ENCODE measurements at regions not wholly inside any gene's neighbourhood (a gene's known extent, or its start where the extent isn't known, plus 50 kb on each side); places are given as distances from the start of the nearest gene placed in this dataset.
A peak's percentile ranks its signal among the peaks of the same experiment; 100 is the strongest.

DNA sequence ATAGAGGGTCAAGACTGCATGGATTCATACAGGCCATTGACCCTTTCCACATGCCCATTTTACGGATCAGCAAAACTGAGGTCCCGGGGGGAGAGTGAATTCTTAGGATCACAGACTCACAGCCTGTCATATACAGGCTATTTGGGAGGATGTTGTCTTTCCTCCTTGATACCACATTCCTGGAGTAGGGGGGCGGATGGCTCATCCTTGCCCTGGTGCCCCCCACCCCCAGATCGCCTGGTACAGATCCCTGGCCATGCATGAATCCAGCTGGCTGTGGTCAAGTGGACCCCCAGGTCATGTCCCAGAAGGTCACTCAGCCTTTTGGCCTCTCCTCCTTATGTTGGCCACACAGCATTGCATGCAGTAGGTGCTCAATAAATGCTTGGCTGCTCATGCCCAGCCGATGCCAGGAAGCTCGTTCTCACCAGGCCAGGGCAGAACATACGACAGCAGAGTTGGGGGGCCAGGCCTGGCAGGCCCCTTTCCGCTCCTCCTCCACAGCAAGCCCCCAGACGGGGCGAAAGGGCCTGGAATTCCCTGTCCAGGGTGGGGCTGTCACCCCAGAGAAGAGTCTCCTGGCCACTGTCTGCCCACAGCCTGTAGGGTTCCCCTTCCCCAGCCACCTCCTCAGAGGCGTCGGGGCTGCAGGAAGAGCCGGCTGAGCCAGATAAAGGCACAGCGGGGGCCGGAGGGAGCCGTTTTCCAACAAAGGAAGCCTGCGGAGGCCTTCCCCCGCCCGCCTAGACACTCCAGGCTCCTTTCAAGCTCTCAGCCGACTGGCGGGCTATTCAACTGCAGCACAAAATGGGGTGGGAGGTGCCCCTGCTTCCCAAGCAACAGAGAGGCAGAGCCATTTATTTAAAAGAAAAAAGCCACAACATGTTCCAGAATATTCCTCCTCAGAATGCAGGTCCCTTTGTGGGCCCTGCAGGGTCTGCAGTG, 215.7 kb upstream of the CIBAR2 start:
- DNase-seq (ENCODE audit: low read depth) = peak; percentile 40

- no peak for DNase-seq (ENCODE audit: low read depth)
Observed at GRCh38 chr16:85328676-85329058, 216.4 kb upstream of the CIBAR2 start.

GRCh38 chr16:85329059-85329812, 217.0 kb upstream of the CIBAR2 start:
- peak; percentile 52 for DNase-seq (ENCODE audit: low read depth)

DNA sequence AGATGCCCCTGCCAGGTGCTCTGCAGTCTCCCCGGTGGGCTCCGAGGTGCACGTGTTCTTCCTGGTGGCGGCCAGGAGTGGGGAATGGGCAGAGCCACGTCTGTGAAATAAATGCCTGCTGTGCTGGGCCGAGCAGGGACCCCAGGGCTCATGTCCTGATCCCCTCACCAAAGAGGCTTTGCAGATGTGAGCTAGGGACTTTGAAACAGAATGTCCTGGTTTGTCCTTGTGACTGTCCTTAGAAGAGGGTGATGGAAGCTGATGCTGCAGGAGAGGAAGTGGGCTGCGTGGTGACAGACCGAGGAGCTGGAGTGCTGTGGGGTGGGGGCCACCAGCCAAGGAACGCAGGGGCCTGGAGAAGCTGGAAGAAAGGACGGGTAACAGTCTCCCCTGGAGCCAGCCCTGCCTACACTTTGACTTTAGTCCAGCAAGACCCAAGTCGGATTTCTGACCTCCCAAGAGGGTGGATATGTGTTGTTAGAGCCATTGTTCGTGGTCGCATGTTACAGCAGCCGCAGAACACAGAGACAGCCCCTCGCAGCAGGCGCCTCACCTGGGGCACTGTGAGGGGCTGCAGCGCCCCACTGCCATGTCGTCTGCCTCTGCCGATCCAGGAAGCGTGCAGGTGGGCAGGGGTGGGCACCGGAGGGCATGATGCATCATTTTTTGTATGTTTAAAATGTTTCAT, 217.9 kb upstream of the CIBAR2 start:
- DNase-seq (ENCODE audit: low read depth) = no peak

- peak; percentile 87 for DNase-seq (ENCODE audit: low read depth)
Observed at GRCh38 chr16:85330694-85331188, 218.5 kb upstream of the CIBAR2 start.

DNA sequence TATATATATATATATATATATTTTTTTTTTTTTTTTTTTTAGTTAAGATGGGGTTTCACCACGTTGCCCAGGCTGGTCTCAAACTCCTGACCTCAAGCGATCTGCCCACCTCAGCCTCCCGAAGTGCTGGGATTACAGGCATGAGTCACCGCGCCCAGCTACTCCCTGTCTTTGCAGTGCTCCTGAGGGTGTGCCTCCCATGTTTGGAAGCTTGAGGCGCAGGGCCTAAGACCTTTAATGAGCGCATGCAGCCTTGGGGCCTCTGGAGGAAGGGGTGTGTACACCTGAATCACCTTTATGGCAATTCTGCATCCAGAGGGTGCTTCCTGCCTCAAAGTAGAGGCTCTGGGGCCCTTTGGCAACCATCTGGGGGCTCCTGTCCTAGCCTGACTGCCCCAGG, 219.4 kb upstream of the CIBAR2 start:
- no peak for DNase-seq (ENCODE audit: low read depth)

DNA sequence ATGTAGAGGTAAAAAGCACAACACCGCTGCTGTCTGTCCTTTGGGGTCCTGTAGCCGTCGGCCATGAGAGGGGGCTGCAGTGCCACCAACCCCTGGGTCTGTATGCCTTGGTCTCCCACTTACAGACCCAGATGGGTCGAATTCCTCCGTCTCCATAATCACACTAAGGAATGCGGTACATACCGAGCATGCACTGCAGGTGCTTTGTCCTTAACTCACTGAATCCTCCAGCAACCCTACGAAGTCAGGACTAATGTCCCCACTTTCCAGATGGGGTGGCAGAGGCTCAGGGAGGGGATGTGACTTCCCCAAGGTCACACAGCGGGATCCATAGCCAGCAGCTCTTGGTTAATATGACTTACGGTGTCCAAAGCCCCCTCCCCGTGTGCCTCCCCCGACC, 219.9 kb upstream of the CIBAR2 start:
- no peak for DNase-seq (ENCODE audit: low read depth)

DNA sequence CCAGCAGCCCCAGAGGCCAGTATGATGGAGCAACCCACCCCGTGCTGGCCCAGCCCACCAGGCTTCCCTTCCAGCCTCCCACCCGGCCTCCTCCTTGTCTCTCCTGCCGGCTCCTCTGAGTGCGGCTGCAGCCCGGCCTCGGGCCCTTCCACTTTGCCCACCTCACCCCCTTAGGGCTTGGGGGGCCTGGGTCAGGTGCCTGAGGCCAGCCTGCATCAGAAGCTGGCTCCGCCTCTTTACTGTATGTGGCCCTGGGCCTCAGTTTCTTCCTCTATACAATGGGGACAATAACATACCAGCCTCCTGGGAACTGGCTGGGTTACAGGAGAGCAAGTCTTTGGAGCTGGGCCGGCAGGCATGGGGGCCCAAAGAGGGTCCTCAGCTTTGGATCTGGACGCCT, 221.1 kb upstream of the CIBAR2 start:
- DNase-seq (ENCODE audit: low read depth) = no peak

DNA sequence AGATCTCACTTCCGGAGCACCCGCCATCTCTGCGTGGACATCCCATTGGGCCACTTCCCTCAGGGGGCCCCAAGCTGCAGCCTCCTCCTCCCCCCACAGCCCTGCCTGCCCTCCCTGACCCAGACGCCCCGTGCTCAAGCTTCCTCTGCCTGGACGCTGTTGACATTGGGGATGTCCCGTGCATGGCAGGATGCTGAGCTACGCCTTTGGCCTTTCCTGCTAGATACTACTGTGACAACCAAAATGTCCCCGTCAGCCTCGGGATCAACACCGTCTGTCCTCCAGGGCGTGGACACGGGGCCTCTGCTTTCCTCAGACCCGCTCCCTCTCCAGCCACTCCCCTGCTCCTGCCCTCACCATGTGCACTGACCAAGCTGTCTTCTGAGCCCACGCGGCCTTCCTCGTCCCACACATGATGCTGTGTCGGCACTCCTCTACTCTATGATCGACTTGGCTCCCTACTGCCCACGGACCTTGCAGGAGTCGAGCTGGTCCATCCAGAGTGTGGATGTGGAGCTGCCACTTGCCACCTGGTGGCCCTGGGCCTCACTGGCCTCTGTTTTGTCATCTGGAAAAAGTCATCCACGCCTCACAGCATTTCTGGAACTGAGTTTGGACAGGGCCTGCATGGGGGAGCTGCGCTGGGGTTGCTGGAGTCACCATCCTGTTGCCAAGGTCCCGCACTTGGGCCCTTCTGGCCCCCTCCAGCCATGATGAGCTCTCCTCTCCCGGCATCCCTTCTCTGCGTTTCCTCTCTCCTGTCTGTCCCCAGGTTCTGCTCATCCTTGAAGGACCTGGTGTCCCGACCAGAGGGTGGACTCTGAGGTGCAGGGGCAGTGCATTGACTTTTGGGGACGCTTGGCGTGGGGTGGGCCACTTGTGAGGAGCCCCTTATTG, 221.7 kb upstream of the CIBAR2 start:
- DNase-seq (ENCODE audit: low read depth) = no peak

DNA sequence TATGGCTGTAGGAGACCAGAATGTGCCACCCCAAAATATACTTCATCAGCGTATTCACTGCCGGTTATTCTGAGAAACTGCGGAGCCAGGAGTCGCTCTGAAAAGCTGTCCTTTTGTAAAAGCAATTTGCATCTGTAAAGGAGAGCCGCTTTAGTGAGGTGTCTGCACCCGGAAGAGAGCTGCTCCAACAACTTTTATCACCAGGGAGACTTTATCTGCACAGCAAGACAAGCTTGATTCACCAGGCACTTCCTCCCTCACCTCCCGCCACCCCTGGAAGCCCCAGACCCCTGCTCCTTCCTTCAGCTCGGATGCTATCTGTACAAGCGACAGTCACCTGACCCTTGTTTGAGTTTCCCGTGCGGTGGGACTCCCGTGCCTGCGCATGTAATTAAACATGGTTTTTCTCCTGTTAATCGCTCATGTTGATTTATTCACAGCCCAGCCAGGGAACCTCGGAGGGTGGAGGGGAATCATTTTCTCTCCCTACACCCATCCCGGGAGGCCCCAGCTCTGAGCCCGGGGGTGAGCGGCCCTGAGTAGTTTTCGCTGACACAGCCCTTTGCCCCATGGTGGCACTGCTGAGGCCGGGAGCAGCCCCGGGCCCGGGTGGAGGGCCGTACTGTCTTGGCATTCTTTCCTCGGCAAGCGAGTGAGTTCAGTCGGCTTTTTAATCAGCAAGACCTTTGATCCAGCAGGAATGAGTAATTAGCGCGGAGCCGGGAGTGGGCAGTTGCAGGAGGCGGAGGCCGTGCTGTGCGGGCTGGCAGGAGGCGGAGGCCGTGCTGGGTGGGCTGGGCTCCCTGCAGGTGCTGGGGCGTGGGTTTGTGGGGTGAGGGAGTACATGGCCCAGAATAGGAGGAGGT, 222.7 kb upstream of the CIBAR2 start:
- no peak for DNase-seq (ENCODE audit: low read depth)

- peak; percentile 73 for DNase-seq (ENCODE audit: low read depth)
Observed at GRCh38 chr16:85335584-85336491, 223.6 kb upstream of the CIBAR2 start.

- no peak for DNase-seq (ENCODE audit: low read depth)
Observed at GRCh38 chr16:85337910-85338637, 225.8 kb upstream of the CIBAR2 start.

DNA sequence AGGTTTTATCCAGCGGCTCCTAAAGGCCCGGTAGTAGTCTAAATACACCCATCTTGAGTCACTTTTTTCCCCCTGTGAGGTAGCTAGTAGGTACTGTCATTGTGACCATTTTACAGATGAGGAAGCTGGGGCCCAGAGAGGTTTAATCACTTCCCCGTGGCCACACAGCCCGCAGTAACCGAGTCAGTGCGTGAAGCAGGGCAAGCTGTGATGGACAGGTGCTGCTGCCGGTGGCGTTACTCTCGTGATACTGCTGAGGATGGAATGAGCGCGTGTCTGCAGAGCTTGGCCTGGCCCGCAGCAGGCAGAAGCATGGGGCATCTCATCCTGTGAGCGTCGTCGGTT, 226.3 kb upstream of the CIBAR2 start:
- no peak for DNase-seq (ENCODE audit: low read depth)

DNA sequence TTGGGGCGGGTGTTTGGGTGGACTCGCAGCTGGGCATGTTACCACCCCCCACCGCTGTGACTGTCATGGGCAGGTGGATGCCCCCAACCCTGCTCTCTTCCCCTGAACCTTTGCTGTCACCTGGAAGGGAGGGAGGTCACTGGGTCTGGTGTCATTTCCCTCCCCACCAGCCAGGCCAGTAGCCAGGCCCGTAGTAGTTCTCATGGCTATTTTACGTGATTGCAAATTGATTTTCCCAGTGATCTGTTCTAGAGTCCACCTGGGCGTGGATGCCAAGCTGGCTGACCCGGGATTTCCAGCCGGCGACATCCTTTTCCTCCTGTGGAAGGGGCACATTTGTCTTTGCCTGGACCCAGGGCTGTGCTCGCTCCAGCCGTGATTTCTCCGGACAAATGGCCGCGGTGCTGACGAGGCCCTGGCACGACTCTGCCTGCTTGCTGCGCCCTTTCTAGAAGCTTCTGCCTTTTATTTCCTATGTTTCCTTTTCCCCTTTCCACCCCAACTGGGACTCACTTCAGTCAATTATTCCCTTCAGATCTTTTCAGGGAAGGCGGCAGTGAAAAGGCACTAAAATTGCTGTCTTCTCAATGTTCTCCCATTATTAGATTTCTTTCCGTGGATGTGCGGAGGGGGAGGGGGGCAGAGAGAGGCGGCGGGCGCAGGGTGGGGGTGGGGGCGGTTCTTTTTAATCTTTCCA, 226.9 kb upstream of the CIBAR2 start:
- no peak for DNase-seq (ENCODE audit: low read depth)

DNA sequence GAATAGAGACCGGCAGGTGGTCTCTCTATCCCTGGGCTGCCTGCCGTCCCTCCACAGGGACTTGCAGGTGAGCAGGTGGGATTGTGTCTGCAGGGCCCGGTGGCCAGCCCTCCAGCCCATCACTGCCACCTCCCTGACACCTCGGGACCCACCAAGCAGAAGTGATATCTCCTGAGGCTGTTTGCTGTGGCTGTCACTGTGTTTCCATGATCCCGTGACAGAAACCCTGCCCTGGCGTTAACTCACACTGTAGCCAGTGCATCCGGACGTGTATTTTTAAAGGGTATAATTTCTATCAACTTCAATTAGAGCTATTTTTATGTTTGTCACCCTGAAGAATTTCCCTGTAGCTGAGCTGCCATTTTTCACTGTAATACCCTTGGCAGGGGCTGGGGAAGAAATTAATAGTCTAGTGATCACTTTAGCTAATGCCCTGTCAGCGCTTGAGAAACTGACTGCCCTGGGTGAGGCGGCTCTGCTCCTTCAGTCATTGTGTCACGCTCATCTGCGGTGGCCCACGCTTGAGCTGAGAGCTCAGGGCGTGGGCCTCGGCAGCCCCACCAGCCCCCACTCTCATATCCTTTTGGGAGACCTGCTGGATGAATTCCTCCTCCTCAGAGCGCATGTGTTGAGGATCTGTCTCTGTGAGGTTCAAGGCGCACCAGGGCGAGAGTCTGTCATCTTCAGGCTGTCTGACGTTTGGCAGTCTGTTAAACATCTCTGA, 229.9 kb upstream of the CIBAR2 start:
- DNase-seq (ENCODE audit: low read depth) = no peak

- no peak for DNase-seq (ENCODE audit: low read depth)
Observed at GRCh38 chr16:85344502-85345128, 232.3 kb upstream of the CIBAR2 start.

GRCh38 chr16:85345129-85345639, 232.9 kb upstream of the CIBAR2 start:
- DNase-seq (ENCODE audit: low read depth) = no peak
